Liver (tissue), 8 donors: ENCODE measurements at regions not wholly inside any gene's neighbourhood (a gene's known extent, or its start where the extent isn't known, plus 50 kb on each side); places are given as distances from the start of the nearest gene placed in this dataset.

Experiments
- DNase-seq: peaks from one replicate; pipeline ENCODE4 v3.0.0-alpha.2; 2017; ENCODE audit warnings: low spot score
- H3K27ac ChIP-seq, 2 donors: one replicate each; pipeline ENCODE4 v1.7.0; 2013; ENCODE audit warnings: inconsistent platforms in 2 of 2, low read length in 2 of 2, control low read depth in 1 of 2, low read depth in 1 of 2, mild to moderate bottlenecking in 1 of 2
- H3K27me3 ChIP-seq, 4 donors: one replicate each; pipeline versions ENCODE4 v1.6.1 to v1.7.0; 2013; ENCODE audit warnings: low read length in 3 of 4, inconsistent platforms in 1 of 4, mild to moderate bottlenecking in 1 of 4, moderate library complexity in 1 of 4; ENCODE audit not compliant: control insufficient read depth in 4 of 4, insufficient read depth in 4 of 4
- H3K36me3 ChIP-seq, 4 donors: one replicate each; pipeline versions ENCODE4 v1.6.1 to v1.7.0; 2013; ENCODE audit warnings: low read length in 3 of 4, mild to moderate bottlenecking in 3 of 4, low read depth in 1 of 4, moderate library complexity in 1 of 4; ENCODE audit not compliant: control insufficient read depth in 4 of 4, insufficient read depth in 3 of 4
- H3K4me1 ChIP-seq, 4 donors: one replicate each; pipeline versions ENCODE4 v1.6.1 to v1.7.0; 2013; ENCODE audit warnings: low read length in 3 of 4, mild to moderate bottlenecking in 3 of 4, moderate library complexity in 1 of 4; ENCODE audit not compliant: control insufficient read depth in 4 of 4, insufficient read depth in 4 of 4
- H3K4me3 ChIP-seq, 3 donors: one replicate each; pipeline versions ENCODE4 v1.6.1 to v1.7.0; 2013; ENCODE audit warnings: low read length in 3 of 3, control low read depth in 1 of 3, low read depth in 1 of 3, mild to moderate bottlenecking in 1 of 3
- H3K9ac ChIP-seq, 2 donors: one replicate each; pipeline ENCODE4 v1.7.0; 2013; ENCODE audit warnings: low read length in 2 of 2, mild to moderate bottlenecking in 2 of 2, moderate library complexity in 2 of 2, control low read depth in 1 of 2, low read depth in 1 of 2
- H3K9me3 ChIP-seq, 4 donors: one replicate each; pipeline versions ENCODE4 v1.6.1 to v1.7.0; 2013; ENCODE audit warnings: low read length in 3 of 4; ENCODE audit not compliant: control insufficient read depth in 4 of 4
- ATF3 ChIP-seq: IDR thresholded peaks from 2 replicates; pipeline ENCODE4 v1.6.1; 2016; ENCODE audit warnings: antibody characterized with exemption
- CTCF ChIP-seq: fragments of 150-350 bp; IDR thresholded peaks from 2 replicates; pipeline ENCODE4 v1.5.1; 2017; ENCODE audit warnings: improper control_type of control experiment, low read depth, low read length; ENCODE audit not compliant: missing input control
- EGR1 ChIP-seq, 2 donors: IDR thresholded peaks; 2 replicates each; pipeline ENCODE4 v1.6.1; 2016 to 2018; ENCODE audit warnings: antibody characterized with exemption in 2 of 2, low read depth in 2 of 2
- FOXA1 ChIP-seq: IDR thresholded peaks from 2 replicates; pipeline ENCODE4 v1.6.1; 2016; ENCODE audit warnings: antibody characterized with exemption
- FOXA2 ChIP-seq: IDR thresholded peaks from 2 replicates; pipeline ENCODE4 v1.6.1; 2016; ENCODE audit warnings: antibody characterized with exemption
- GABPA ChIP-seq, 2 donors: IDR thresholded peaks in 1 of 2; conservative IDR thresholded peaks in 1 of 2; 2 replicates each; pipeline ENCODE4 v1.6.1; 2016; ENCODE audit warnings: antibody characterized with exemption in 2 of 2, mild to moderate bottlenecking in 1 of 2, moderate library complexity in 1 of 2
- HNF4A ChIP-seq, 2 donors: conservative IDR thresholded peaks; 2 replicates each; pipeline ENCODE4 v1.6.1; 2016; ENCODE audit warnings: antibody characterized with exemption in 2 of 2, mild to moderate bottlenecking in 2 of 2
- HNF4G ChIP-seq: IDR thresholded peaks from 2 replicates; pipeline ENCODE4 v1.6.1; 2016; ENCODE audit warnings: antibody characterized with exemption
- JUND ChIP-seq, 2 donors: IDR thresholded peaks; 2 replicates each; pipeline ENCODE4 v1.6.1; 2016; ENCODE audit warnings: antibody characterized with exemption in 2 of 2
- MAX ChIP-seq: IDR thresholded peaks from 2 replicates; pipeline ENCODE4 v1.6.1; 2016; ENCODE audit warnings: antibody characterized with exemption
- NR2F2 ChIP-seq: IDR thresholded peaks from 2 replicates; pipeline ENCODE4 v1.6.1; 2016; ENCODE audit warnings: antibody characterized with exemption
- RAD21 ChIP-seq, 2 donors: IDR thresholded peaks; 2 replicates each; pipeline ENCODE4 v1.6.1; 2016; ENCODE audit warnings: antibody characterized with exemption in 2 of 2, mild to moderate bottlenecking in 2 of 2
- RXRA ChIP-seq, 2 donors: IDR thresholded peaks; 2 replicates each; pipeline ENCODE4 v1.6.1; 2017 to 2018; ENCODE audit warnings: antibody characterized with exemption in 2 of 2, mild to moderate bottlenecking in 1 of 2
- SP1 ChIP-seq: IDR thresholded peaks from 2 replicates; pipeline ENCODE4 v1.6.1; 2018; ENCODE audit warnings: antibody characterized with exemption, mild to moderate bottlenecking
- TAF1 ChIP-seq: conservative IDR thresholded peaks from 2 replicates; pipeline ENCODE4 v1.6.1; 2016; ENCODE audit warnings: antibody characterized with exemption, mild to moderate bottlenecking
- YY1 ChIP-seq: IDR thresholded peaks from 2 replicates; pipeline ENCODE4 v1.6.1; 2016; ENCODE audit warnings: antibody characterized with exemption, mild to moderate bottlenecking
- ZBTB33 ChIP-seq: IDR thresholded peaks from 2 replicates; pipeline ENCODE4 v1.6.1; 2016; ENCODE audit warnings: antibody characterized with exemption
- WGBS: extraction: QIAGEN DNeasy Blood & Tissue Kit; methylation state at CpG from one replicate; pipeline ENCODE4 v1.1.7; 2013; 5-methylcytosine and 5-hydroxymethylcytosine counted together
- TF ChIP-seq, protein P1 (sequence below): IDR thresholded peaks from 2 replicates; pipeline ENCODE4 v1.6.1; 2016; ENCODE audit warnings: antibody characterized with exemption, mild to moderate bottlenecking
- donor health status: healthy.
- donor health status: healthy.
- donor health status: healthy.
- donor health status: healthy.
- donor health status: healthy.

DNA sequence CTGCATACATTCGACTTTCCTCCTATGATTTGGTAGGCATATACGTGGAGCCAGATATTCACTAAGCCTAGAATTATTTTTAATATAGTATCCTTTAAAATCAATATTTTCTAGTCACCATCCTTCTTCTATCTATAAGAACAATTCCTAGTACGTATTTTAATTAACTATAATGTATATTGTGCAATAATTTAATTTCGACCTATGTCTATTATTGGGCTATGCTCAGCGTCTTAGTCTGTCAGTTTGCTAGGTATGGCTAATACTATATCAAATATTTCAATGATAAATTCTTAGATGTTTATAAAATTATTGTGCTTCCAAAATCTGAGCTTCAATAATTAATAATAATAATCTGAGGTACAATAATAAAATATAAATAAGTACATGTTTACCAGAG, 705.3 kb downstream of the PRELID2 start:
- no peak overlapping the region for H3K27ac ChIP-seq
- H3K4me1 ChIP-seq: no peaks in the 10 kb centered on the region
- no peak overlapping the region for H3K4me3 ChIP-seq
- DNase-seq: no peak
- 76% methylated on average over 5 of the region's 5 CpGs for WGBS
- TF ChIP-seq CTCF (no peak), HNF4G (no peak), SP1 (no peak), NR2F2 (no peak), YY1 (no peak), RAD21 (IDR thresholded peaks at IDR 0.05) (no peak), JUND (IDR thresholded peaks at IDR 0.05) (no peak)
- TF ChIP-seq, protein P1, sequence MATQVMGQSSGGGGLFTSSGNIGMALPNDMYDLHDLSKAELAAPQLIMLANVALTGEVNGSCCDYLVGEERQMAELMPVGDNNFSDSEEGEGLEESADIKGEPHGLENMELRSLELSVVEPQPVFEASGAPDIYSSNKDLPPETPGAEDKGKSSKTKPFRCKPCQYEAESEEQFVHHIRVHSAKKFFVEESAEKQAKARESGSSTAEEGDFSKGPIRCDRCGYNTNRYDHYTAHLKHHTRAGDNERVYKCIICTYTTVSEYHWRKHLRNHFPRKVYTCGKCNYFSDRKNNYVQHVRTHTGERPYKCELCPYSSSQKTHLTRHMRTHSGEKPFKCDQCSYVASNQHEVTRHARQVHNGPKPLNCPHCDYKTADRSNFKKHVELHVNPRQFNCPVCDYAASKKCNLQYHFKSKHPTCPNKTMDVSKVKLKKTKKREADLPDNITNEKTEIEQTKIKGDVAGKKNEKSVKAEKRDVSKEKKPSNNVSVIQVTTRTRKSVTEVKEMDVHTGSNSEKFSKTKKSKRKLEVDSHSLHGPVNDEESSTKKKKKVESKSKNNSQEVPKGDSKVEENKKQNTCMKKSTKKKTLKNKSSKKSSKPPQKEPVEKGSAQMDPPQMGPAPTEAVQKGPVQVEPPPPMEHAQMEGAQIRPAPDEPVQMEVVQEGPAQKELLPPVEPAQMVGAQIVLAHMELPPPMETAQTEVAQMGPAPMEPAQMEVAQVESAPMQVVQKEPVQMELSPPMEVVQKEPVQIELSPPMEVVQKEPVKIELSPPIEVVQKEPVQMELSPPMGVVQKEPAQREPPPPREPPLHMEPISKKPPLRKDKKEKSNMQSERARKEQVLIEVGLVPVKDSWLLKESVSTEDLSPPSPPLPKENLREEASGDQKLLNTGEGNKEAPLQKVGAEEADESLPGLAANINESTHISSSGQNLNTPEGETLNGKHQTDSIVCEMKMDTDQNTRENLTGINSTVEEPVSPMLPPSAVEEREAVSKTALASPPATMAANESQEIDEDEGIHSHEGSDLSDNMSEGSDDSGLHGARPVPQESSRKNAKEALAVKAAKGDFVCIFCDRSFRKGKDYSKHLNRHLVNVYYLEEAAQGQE: no peak
- H3K9ac ChIP-seq: no peak overlapping the region
- H3K27me3 ChIP-seq: no peaks in the 10 kb centered on the region
- H3K9me3 ChIP-seq: no peaks in the 10 kb centered on the region
- no peaks in the 10 kb centered on the region for H3K36me3 ChIP-seq

DNA sequence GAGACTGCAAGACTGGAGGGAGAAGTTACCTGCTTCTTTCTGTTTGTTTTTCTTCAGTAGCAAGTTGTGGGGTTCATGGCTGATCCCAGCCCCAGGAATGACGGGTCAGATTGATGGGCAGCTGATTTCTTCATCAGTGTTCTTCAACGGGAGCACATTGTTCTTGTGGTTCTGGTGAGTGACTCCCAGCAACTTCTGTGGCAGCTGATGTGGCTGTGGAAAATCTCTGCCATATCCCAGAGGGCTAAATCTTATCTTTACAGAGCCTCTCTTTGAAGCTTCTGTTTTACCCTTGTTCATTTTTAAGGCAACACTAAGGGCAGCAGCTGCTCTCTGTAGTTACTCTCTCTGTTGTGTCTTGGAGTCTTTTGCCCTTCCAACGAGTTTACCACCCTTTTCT, 710.3 kb downstream of the PRELID2 start:
- peaks cover 0 to 2% (median 0%) of the 10 kb centered on the region in 4 donors for H3K27me3 ChIP-seq
- TF ChIP-seq FOXA2: no peak
- TF ChIP-seq ZBTB33: no peak
- TF ChIP-seq RXRA (IDR thresholded peaks at IDR 0.05): no peak
- no peak for TF ChIP-seq MAX
- TF ChIP-seq TAF1: no peak
- TF ChIP-seq ATF3: no peak
- no peak for TF ChIP-seq GABPA (IDR thresholded peaks at IDR 0.05 in 1 of 2, conservative IDR thresholded peaks at IDR 0.05 in 1 of 2)
- no peak for TF ChIP-seq JUND (IDR thresholded peaks at IDR 0.05)
- TF ChIP-seq, protein P1: no peak
- TF ChIP-seq FOXA1: no peak
- TF ChIP-seq HNF4G: no peak
- no peak for TF ChIP-seq CTCF
- TF ChIP-seq NR2F2: no peak
- no peak for TF ChIP-seq RAD21 (IDR thresholded peaks at IDR 0.05)
- no peak for TF ChIP-seq HNF4A (conservative IDR thresholded peaks at IDR 0.05)
- no peak for TF ChIP-seq SP1
- no peak for TF ChIP-seq YY1
- no peak for TF ChIP-seq EGR1 (IDR thresholded peaks at IDR 0.05; ENCODE audit: low read depth in 2 of 2)
- H3K27ac ChIP-seq: no peak overlapping the region
- WGBS: 48% methylated on average over 3 of the region's 3 CpGs
- H3K4me3 ChIP-seq: no peak overlapping the region
- H3K4me1 ChIP-seq: no peaks in the 10 kb centered on the region
- no peak for DNase-seq
- H3K9ac ChIP-seq: no peak overlapping the region
- no peaks in the 10 kb centered on the region for H3K9me3 ChIP-seq
- H3K36me3 ChIP-seq: no peaks in the 10 kb centered on the region
